Renal pelvis (tissue), 1 donor: ENCODE measurements at regions not wholly inside any gene's neighbourhood (a gene's known extent, or its start where the extent isn't known, plus 50 kb on each side); places are given as distances from the start of the nearest gene placed in this dataset.

Experiments
- DNase-seq: peaks from one replicate; pipeline ENCODE4 v3.0.0-alpha.2; 2013

- no peak for DNase-seq
Observed at GRCh38 chrX:39952989-39953388, 144.8 kb downstream of the BCOR start.

DNA sequence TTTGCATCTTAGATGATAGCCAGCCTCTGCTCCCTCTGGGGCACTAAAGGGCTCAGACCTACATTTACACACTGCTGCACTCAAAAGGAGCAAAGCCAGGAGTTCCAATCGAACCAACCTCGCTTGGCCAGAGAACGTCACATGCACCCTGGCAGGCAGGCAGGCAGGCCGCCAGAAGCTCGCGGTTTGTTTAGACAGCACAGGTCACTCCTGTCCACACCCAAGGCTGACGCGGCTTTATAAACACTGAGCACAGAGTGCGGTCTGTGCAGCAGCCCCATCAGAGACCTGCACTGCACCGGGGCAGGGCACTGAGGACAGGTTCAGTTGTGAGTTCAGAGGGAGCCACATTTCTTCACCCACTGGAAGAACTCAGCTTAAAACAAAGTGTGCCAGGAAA is 143.9 kb downstream of the BCOR start:
- DNase-seq: no peak

DNA sequence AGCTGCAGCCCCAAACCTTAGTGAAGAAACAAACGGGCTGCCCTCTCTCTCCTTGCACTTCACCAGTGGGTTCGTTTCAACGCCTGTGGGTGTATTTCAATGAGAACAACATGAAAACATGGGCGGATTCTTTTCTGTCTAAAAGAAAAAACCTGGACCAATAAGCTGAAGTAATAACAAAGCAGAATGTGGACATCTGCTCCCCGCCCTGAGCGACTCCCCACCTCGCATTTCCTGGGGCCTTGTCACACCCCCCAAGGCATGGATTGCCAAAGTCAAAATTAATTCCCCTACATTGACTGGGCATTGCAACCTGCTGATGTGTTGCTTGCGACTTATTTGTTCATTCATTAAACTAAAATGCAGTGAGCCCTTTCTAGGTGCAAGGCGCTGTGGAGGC is 142.9 kb downstream of the BCOR start:
- no peak for DNase-seq

GRCh38 chrX:39955625-39956024 is 142.1 kb downstream of the BCOR start:
- DNase-seq: no peak

DNA sequence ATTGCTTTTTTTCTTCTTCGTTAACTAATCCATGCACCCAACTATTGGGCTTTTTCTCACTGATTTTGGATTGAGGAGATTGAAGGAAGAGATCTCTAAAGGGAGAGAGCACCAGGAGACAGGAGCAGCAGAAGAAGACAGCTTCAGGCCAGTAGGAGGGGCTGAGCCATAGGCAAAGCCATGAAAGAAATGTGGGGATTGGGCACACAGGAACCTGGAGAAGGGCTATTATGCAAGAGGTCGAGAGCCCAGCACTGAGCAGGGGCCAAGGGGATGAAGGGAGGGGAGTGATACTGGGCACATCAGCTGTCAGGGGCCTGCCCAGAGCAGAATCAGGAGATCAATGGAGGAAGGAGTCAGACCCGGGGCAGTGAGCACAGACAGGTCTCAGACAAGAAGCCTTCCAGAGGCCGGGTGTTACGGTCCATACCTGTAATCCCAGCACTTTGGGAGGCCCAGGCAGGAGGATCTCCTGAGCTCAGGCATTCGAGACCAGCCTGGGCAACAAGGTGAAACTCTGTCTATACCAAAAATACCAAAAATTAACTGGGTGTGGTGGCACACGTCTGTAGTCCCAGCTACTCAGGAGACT is 140.9 kb downstream of the BCOR start:
- no peak for DNase-seq

DNA sequence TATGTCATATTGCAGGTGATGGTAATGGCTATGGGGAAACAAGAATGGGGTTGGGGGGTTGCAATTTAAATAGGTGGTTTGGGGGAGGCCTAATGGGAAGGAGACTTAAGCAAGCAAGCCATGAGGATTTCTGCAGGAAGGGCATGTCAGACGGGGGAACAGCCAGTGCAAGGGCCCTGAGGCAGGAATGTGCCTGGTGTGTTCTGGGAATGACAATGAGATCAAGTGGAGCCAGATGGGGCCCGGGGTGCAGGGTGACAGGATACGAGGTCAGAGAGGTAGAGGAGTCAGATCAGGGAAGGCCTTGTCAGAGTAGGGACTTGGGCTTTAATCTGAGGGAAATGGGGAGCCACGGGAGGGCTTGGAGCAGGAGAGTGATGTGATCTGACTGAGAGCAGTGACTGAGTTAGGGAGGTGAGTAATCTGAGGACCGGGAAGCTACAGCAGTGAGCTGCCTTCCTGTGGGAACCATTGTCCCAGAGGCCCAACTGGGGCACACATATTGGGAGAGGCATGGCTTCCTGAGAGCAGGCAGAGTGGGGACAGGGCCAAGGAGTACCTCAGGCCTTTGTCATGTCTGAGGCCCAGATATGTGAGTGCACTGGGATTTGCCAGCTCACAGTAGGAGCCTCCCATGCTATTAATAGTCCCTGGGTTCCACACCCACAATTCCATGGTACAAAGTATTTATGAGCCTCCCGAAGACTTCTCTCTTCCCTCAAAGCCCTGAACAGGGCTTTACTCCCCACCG is 139.8 kb downstream of the BCOR start:
- DNase-seq: no peak

- DNase-seq: no peak
Observed at GRCh38 chrX:39958850-39959249, 138.9 kb downstream of the BCOR start.

- no peak for DNase-seq
Observed at GRCh38 chrX:39960219-39960618, 137.5 kb downstream of the BCOR start.

GRCh38 chrX:39961441-39961840 is 136.3 kb downstream of the BCOR start:
- no peak for DNase-seq

DNA sequence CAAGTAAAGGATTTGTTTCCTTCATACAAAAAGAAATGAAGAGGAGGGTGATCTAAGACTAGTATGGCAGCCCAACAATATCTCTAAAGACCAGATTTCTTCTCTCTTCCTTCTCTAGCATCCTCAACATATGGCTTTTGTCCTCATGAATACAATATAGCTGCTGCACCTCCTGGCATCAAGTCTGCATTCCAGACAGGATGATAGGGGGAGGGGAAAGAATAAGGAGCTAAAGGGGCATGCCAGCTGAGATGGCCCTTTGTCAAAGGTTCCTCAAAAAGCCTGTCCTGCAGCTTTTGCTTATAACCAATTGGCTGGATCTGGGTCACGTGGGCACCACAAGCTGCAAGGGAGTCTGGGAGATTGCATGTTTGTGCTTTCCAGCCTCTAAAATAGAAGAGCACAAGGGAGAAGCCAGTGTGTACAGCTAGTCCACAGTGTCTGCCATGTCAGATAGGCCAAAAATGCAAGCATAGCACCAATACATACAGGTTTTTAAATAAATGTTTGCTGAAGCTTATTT is 132.6 kb downstream of the BCOR start:
- DNase-seq: no peak

- no peak for DNase-seq
Observed at GRCh38 chrX:39966176-39966575, 131.6 kb downstream of the BCOR start.

- no peak for DNase-seq
Observed at GRCh38 chrX:39967348-39967747, 130.4 kb downstream of the BCOR start.

- peak; percentile 58 for DNase-seq
Observed at GRCh38 chrX:39969099-39969818, 128.5 kb downstream of the BCOR start.

GRCh38 chrX:39969819-39970504 is 127.8 kb downstream of the BCOR start:
- DNase-seq: peak; percentile 26

GRCh38 chrX:39971760-39972159 is 126.0 kb downstream of the BCOR start:
- no peak for DNase-seq

DNA sequence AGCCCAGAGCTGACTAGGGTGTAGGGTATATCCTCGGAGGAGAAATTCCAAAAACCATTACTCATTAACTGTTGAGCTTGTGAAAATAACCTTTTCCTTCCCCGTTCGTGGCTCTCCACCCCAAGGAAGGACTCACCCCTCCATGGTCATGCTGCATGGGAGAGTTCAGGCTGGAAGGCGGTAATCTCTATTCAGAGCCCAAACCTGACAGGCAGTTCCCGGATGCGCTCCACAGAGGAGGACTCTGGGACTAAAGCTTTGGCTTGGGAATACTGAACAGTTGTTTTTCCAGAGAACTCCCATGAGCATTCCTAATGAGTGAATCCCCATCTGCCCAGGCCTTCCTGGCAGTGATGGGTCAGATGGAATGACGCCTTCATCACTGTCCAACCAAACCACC is 125.4 kb downstream of the BCOR start:
- no peak for DNase-seq

GRCh38 chrX:39973810-39974209 is 123.9 kb downstream of the BCOR start:
- DNase-seq: no peak

DNA sequence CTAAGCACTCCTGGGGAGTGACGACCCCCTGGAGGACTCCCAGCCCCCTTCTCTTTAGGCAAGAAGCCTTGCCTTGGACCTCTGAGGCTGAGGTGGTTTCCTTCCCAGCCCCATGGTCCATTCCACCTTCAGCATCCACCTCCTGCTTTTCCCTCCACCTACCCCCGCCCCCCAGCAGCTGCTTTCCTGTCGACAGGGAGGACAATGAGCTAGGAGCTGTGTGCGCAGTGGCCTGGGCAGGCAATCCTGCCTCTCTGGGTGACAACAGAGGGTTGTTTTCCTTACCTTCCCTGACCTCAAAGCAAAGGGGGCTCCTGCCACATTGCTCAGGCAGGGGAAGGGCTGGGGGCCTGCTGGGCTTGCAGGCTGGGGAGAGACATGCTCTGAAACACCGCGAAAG is 123.5 kb downstream of the BCOR start:
- no peak for DNase-seq

- no peak for DNase-seq
Observed at GRCh38 chrX:39975101-39975925, 122.4 kb downstream of the BCOR start.

GRCh38 chrX:39981946-39982345 is 115.8 kb downstream of the BCOR start:
- no peak for DNase-seq

GRCh38 chrX:39982948-39983347 is 114.8 kb downstream of the BCOR start:
- no peak for DNase-seq

GRCh38 chrX:39983715-39984114 is 114.0 kb downstream of the BCOR start:
- DNase-seq: no peak
